C4-2B (cell line): ENCODE measurements at regions not wholly inside any gene's neighbourhood (a gene's known extent, or its start where the extent isn't known, plus 50 kb on each side); places are given as distances from the start of the nearest gene placed in this dataset.

ENCODE experiments used
- ZFX ChIP-seq: fragments of 450-650 bp; IDR thresholded peaks from 2 replicates; pipeline ENCODE4 v1.6.1; 2017
- TF ChIP-seq, protein P1 (sequence below): fragments of 450-650 bp; conservative IDR thresholded peaks from 2 replicates; pipeline ENCODE4 v1.5.1; 2017; ENCODE audit warnings: mild to moderate bottlenecking

DNA sequence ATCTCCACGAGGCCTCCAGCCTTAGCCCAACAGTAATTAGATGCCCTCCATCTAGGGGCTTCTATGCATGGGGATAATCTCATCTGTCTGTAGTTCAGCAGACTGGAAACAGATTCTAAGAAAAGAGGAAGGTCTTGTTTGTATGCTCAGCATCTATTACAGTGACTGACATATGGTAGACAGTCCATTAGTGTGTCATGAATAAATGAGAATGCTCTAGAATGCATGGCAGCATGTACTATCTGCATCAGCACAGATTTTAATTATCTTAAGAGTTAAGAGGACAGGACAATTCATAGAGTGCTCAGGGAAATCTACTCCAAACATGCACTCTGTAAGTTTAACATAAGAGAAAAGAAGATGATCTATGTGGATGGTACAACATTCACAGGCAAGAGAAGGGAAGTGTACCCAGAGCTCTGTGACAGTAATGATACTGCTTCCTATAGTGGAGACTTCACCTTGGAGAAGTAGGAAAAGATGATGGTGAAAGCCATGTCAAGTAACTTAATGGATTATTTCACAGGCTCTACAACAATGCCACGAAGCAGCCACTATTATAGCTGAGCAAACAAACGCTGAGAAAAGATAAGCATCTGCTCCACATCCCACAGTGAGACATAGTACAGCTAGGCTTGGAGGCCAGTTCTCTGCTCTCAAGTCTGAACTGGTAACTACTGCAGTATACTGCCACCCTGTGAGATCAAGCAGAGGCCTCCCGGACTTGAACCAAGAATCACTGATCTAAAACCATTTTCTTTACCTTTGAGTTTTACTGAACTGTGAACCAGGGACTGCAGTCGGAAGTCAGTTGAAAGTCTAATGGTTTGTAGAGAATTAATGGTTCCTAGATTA is 309.2 kb upstream of the SPTLC3 start:
- TF ChIP-seq, protein P1, sequence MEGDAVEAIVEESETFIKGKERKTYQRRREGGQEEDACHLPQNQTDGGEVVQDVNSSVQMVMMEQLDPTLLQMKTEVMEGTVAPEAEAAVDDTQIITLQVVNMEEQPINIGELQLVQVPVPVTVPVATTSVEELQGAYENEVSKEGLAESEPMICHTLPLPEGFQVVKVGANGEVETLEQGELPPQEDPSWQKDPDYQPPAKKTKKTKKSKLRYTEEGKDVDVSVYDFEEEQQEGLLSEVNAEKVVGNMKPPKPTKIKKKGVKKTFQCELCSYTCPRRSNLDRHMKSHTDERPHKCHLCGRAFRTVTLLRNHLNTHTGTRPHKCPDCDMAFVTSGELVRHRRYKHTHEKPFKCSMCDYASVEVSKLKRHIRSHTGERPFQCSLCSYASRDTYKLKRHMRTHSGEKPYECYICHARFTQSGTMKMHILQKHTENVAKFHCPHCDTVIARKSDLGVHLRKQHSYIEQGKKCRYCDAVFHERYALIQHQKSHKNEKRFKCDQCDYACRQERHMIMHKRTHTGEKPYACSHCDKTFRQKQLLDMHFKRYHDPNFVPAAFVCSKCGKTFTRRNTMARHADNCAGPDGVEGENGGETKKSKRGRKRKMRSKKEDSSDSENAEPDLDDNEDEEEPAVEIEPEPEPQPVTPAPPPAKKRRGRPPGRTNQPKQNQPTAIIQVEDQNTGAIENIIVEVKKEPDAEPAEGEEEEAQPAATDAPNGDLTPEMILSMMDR: no peak
- TF ChIP-seq ZFX: no peak
